ENCODE measurements at regions not wholly inside any gene's neighbourhood (a gene's known extent, or its start where the extent isn't known, plus 50 kb on each side); places are given as distances from the start of the nearest gene placed in this dataset.

DNA sequence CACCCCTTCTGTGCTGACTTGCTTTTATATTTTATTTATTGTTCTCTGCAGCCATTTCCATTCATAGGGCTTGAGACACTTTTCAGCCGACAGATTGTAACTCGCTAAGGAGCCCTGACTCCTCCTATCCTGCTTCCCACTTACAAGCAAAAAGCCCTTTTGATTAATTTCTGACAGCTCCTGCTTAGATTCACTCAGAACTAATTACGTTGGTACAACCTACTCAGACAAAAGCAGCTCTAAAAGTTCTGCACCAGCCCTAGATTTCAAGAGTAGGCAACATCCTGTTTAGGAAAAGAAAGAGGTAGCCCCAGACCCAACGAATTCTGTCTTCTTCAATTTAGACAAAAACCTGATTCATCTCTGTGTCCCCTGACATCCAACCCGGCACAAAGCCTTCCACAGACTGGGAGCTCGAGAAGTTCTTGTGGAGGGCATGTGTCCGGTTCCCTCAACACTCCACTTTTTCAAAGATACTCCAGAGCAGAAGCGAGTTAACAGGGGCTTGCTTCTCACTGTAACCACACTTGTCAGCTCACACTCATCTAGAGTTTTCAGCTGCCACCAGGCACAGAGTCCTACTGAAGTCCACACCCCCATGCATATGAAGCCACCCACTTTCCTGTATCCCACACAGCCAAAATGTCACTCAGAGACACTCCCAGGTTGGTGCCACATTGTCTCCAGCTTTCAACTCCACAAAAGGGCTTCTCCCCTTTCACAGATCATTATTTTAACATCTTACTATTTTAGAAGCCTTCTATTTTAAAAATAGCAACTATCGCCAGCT, 113.6 kb upstream of the NFE2L3 start:
- H3K4me1 ChIP-seq, result no peaks in the 10 kb centered on the region
- no peak for TF ChIP-seq POLR2A (IDR thresholded peaks at IDR 0.05)
- TF ChIP-seq, protein P1, sequence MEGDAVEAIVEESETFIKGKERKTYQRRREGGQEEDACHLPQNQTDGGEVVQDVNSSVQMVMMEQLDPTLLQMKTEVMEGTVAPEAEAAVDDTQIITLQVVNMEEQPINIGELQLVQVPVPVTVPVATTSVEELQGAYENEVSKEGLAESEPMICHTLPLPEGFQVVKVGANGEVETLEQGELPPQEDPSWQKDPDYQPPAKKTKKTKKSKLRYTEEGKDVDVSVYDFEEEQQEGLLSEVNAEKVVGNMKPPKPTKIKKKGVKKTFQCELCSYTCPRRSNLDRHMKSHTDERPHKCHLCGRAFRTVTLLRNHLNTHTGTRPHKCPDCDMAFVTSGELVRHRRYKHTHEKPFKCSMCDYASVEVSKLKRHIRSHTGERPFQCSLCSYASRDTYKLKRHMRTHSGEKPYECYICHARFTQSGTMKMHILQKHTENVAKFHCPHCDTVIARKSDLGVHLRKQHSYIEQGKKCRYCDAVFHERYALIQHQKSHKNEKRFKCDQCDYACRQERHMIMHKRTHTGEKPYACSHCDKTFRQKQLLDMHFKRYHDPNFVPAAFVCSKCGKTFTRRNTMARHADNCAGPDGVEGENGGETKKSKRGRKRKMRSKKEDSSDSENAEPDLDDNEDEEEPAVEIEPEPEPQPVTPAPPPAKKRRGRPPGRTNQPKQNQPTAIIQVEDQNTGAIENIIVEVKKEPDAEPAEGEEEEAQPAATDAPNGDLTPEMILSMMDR (IDR thresholded peaks at IDR 0.05), result no peak
- H3K27ac ChIP-seq, result no peak overlapping the region
- H3K36me3 ChIP-seq (ENCODE audit: low read depth, missing control alignments), result no peaks in the 10 kb centered on the region
- no peak for DNase-seq
- 40 to 45% methylated on average over 9 of the region's 9 CpGs for WGBS, 2 donors
- no peak overlapping the region for H3K4me3 ChIP-seq
- H3K9me3 ChIP-seq, result no peaks in the 10 kb centered on the region
- no peaks in the 10 kb centered on the region for H3K27me3 ChIP-seq
- intact Hi-C loops (cut with DNase I; ENCODE audit: low total_unique reads), result no loop called here

DNA sequence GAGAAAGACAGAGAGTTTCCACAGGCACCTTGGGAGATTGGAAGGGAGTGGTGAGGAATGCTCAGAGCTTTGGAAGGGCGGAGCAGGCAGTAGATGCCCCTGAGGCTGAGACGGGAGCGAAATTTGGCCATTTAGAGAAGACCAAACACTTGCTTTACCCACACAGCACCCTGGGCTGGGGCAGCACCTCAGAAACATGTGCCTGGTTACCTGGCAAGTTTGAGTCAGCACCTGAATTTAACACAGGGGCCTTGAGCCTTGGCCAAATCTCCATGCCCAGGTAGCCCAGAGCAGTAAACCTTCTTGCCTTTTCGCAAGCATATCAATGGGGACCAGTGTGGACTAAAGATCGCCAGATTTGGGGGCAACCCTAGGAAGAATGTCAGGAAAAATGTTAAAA, 111.9 kb upstream of the NFE2L3 start:
- TF ChIP-seq, protein P1 (IDR thresholded peaks at IDR 0.05), result no peak
- no peaks in the 10 kb centered on the region for H3K9me3 ChIP-seq
- DNase-seq, result no peak
- no peak overlapping the region for H3K4me3 ChIP-seq
- H3K4me1 ChIP-seq, result no peaks in the 10 kb centered on the region
- no peaks in the 10 kb centered on the region for H3K27me3 ChIP-seq
- WGBS, 2 donors, result 90% methylated on average over 5 of the region's 5 CpGs
- H3K36me3 ChIP-seq (ENCODE audit: low read depth, missing control alignments), result no peaks in the 10 kb centered on the region
- intact Hi-C loops (cut with DNase I; ENCODE audit: low total_unique reads), result no loop called here
- H3K27ac ChIP-seq, result no peak overlapping the region

DNA sequence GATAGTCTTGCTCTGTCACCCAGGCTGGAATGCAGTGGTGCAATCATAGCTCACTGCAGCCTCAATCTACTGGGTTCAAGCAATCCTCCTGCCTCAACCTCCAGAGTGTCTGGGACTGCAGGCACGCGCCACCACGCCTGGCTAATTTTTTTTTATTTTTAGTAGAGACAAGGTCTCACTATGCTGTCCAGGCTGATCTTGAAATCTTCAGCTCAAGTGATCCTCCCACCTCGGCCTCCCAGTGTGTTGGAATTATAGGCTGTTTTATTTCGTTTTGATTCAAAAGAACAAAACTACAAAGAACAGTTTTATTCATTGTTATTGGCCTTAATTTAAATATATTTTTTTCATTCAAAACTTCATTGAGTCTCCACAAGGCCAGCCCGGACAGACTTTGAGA, 109.8 kb upstream of the NFE2L3 start:
- Histone ChIP-seq H3K9me3 (no peaks in the 10 kb centered on the region), H3K4me1 (no peaks in the 10 kb centered on the region), H3K27me3 (no peaks in the 10 kb centered on the region), H3K4me3 (no peak overlapping the region), H3K27ac (no peak overlapping the region), H3K36me3 (ENCODE audit: low read depth, missing control alignments) (no peaks in the 10 kb centered on the region)
- no peak for DNase-seq
- intact Hi-C loops (cut with DNase I; ENCODE audit: low total_unique reads), result no loop called here
- TF ChIP-seq, protein P1 (IDR thresholded peaks at IDR 0.05), result no peak
- no peak for TF ChIP-seq POLR2A (IDR thresholded peaks at IDR 0.05)
- WGBS, 2 donors, result 81 to 87% methylated on average over 6 of the region's 6 CpGs

DNA sequence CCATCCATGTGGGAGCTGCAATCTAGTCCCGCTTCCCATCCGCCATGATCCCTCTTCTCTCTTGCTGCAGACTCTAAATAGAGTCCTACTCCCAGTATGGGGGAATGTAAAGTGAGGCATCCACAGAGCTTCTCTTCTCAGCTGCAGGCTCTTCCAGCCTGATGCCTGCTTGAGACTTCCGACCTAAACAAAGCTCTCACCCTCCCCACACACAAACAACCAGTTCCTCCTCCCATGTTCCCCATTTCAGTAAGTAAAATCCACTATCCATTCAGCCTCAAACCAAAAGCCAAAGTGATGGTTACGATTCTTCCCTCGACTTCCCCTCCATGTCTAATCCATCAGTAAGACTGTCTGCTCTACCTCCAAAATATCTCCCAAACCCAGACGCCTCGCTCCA, 108.2 kb upstream of the NFE2L3 start:
- no peaks in the 10 kb centered on the region for H3K4me1 ChIP-seq
- no peaks in the 10 kb centered on the region for H3K36me3 ChIP-seq (ENCODE audit: low read depth, missing control alignments)
- intact Hi-C loops (cut with DNase I; ENCODE audit: low total_unique reads), result no loop called here
- no peak overlapping the region for H3K4me3 ChIP-seq
- WGBS, 2 donors, result 90 to 91% methylated on average over 7 of the region's 7 CpGs
- H3K9me3 ChIP-seq, result no peaks in the 10 kb centered on the region
- H3K27me3 ChIP-seq, result no peaks in the 10 kb centered on the region
- TF ChIP-seq POLR2A (IDR thresholded peaks at IDR 0.05), result no peak
- TF ChIP-seq, protein P1 (IDR thresholded peaks at IDR 0.05), result no peak
- H3K27ac ChIP-seq, result no peak overlapping the region
- no peak for DNase-seq

DNA sequence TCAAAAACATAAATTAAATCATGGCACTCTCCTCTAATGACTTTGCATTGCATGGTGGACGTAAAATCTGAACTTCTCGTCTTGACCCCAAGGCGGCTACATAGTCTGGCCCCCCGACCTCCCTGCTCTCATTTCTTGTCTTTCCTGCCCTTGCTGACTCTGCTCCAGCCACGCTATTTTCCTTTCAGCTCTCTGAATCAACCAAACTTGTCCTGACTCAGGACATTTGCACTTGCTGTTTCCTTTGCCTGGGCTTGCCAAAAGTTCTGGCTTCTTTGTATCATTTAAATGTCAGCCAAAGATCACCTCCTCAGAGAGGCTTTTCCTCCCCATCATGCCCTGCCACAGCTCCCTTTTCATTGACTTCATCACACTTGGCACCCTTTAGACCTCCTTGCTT, 107.7 kb upstream of the NFE2L3 start:
- TF ChIP-seq, protein P1 (IDR thresholded peaks at IDR 0.05), result no peak
- no peak for TF ChIP-seq POLR2A (IDR thresholded peaks at IDR 0.05)
- Histone ChIP-seq H3K36me3 (ENCODE audit: low read depth, missing control alignments) (no peaks in the 10 kb centered on the region), H3K9me3 (no peaks in the 10 kb centered on the region), H3K27ac (no peak overlapping the region), H3K4me3 (no peak overlapping the region), H3K4me1 (no peaks in the 10 kb centered on the region), H3K27me3 (no peaks in the 10 kb centered on the region)
- intact Hi-C loops (cut with DNase I; ENCODE audit: low total_unique reads), result no loop called here
- 73 to 81% methylated on average over 5 of the region's 5 CpGs for WGBS, 2 donors
- DNase-seq, result no peak

Data from testis (tissue), 2 donors.